HS-5 (cell line): ENCODE measurements at regions not wholly inside any gene's neighbourhood (a gene's known extent, or its start where the extent isn't known, plus 50 kb on each side); places are given as distances from the start of the nearest gene placed in this dataset.
"Not testable (repeated sequence)": the region's sequence is repeated elsewhere in the genome, so short reads cannot be mapped to it uniquely, and the experiment has no call there.

Source experiments
- DNase-seq: peaks from one replicate; pipeline ENCODE4 v3.0.0-alpha.2; 2012; ENCODE audit warnings: low read depth

DNA sequence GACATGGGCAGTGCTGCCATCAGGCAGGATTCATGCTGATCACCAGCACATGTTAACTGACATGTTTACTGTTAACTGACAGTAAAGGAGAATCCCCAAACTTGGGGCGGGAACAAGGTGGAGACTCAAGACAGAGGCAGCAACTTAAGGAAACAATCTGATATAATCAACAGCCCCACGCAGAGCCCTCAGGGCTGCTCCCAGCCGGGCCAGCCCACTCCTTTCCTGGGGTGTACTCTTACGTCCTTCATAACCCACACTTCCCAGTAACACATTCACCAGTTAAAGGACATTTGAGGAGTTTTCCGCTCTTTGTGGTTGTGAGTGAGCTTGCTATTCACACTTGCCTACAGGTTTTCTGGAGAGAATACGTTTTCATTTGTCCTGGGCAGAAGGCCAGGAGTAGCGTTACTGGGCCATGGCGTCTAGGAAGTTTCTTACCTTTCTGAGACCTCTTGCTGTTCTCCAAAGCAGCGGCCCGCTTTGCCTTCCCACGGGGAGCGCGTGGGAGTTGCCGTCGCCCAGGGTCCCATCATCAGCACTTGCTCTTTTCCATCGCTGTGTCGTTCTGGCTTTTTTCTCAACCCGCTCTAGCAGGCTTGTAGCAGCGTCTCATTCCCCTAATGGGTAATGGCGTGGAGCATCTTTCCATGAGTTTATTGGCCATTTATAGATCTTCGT, 56.4 kb downstream of the FOXF2 start:
- no peak for DNase-seq

DNA sequence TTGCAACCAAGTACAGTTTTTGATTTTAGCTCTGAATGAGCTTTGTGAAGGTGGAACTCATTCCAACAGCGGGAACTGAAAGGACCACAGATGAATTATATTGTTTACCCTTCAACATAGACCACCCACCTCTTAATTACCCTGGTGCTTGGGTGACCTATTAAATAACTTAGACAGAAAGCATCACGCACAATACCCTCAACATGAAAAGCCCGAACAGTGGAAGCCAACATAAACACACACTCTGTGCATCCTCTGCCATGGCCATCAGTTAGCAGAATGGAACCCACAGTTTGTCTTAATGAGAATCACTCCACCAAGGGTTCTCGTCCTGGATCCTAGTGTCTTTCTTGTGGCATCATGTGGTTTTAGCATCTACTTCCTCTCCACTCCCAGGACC, 60.5 kb downstream of the FOXF2 start:
- DNase-seq, result no peak

DNA sequence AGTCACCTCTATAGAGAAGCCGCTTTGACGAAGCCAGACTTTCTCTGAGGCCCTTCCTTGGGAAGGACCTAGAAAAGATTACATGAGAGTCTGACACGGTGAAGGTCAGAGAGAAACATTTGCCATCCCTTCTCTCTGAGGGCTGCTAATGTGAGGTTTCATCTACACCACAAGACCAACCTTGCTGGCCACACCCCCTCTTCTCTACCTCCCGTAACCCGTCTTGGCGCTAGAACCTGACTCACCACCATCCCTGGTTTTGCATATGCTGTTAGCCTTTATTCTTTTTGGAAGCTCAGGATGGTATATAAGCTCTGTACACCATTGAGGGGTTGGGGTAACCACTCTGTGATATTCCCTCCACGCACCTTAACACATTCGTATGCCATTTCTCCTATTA, 63.6 kb downstream of the FOXF2 start:
- no peak for DNase-seq

DNA sequence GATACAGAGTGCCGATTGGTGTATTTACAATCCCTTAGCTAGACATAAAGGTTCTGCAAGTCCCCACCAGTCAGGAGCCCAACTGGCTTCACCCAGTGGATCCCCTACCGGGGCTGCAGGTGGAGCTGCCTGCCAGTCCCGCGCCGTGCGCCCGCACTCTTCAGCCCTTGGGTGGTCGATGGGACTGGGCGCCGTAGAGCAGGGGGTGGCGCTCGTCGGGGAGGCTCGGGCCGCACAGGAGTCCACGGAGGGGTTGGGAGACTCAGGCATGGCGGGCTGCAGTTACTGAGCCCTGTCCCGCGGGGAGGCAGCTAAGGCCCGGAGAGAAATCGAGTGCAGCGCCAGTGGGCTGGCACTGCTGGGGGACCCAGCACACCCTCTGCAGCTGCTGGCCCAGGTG, 67.4 kb downstream of the FOXF2 start:
- not testable (repeated sequence) for DNase-seq

DNA sequence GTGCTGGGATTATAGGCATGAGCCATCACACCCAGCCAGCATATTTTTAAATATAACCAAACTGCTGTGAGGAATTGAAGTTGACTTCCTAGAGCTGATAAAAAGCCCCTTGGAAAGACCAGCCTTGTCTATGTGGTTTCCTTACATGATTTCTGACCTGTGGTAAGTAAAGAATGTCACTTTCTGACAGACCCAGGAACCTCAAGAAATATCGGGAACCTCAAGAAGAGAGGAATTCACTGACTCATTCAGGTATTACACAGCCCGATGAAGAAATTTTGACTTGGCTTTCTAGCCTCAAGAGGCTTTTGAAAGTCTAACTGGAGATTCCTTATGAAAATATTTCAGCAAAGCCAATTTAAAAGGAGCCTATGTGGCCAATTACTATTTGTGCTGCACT, 71.8 kb downstream of the FOXF2 start:
- peak; percentile 68 for DNase-seq

DNA sequence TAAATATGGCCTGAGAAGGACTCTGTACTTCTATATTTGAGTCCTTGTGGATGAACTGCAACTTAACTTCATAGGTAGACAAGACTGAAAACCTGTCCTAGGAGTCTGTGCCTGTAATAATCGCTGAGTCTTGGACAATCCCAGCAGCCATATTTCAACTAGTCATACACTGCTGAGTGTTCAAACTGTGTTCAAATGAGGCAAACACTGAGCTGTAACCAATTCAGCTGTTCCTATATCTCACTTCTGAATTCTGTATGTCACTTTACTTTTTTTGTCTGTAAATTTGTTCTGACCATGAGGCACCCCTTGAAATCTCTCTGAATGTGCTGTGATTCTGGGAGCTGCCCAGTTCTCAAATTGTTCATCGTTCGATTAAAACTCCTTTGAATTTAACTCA, 72.4 kb downstream of the FOXF2 start:
- no peak for DNase-seq

DNA sequence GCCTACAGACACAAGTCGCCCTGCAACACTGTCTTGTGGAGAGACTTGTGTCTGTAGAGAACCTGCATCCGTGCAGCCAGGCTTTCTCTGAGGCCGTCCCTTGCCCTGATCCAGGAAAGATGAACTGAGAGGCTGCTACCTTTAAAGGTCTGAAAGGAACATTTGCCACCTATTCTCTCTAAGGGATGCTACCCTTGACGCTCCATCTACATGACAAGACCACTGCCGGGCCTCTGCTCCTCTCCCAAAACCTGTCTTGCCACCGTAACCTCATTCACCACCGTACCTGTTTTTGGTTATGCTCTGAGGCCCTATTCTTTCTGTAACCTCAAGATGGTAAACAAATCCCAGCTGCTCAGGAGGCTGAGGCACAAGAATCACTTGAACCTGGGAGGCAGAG, 73.9 kb downstream of the FOXF2 start:
- no peak for DNase-seq

DNA sequence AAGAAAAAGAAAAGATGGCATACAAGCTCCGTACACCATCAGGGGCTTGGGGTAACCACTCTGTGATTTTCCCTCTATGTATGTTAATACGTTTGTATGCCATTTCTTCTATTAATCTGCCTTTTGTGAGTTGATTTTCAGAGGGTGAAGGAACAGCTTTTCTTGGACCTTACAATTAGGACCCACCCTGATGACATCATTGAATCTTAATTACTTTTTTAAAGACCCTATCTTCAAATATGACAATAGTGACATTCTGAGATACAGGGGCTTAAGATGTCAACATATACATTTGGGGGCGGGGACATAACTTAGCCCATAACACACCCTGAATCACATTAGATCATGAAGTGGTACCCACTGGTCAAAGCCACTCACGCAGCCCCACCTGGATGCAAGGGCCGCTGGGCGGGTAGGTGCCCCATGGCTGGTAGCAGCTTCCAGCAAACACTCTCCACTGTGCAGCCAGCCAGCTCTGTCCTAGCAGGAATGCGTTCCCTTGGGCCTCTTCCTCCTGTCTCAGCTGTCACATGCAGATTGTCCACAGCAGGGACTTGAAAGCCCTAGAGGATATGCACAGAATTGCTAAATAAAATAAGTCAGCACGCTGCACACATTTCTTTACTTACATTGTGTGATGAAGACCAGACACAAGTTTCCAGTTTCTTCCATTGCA, 74.5 kb downstream of the FOXF2 start:
- DNase-seq, result no peak

DNA sequence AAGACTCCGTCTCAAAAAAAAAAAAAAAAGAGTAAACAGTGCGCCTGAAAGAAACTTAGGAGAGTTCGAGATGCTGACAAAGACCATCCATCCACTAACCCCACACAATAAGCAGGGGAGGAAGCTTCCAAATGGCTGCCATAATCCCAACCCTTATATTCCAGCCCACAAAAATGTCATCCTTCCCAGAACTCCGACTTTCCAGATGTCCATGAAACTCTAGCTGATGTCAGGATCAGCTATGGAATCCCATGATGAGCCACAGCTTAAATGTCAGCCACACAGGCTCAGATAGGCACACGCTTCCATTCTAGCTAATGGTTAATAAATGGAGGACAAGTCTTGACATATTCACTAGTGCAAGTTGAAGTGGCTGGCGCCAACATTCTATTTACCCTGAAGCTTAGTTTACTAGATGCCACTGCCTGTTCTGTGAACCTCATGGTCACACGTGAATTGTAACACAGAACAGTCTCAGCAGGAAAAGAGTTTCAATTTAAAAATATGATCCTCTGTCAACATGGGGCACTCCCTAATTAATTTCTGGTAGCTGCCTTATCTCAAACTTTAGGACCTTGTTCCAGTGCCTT, 75.5 kb downstream of the FOXF2 start:
- DNase-seq, result no peak

DNA sequence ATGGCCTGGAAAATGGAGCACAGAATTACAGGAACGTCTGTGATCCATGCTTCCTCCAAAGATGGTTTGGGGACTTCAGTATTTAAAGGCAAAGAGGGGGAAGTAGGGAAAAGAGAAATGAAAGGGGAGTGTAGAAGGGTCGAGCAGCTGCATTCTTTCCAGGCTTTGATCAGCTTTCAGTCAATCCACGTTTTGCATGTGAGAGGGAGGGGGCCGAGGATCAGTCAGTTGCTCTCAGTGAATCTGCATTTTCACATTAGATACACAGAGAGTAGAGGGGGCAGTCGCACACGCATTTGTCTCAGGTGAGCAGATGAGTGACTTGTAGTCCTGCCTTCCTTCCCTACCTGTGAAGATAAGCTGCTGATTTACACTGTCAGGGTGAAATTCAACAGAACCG, 78.8 kb downstream of the FOXF2 start:
- DNase-seq, result no peak

DNA sequence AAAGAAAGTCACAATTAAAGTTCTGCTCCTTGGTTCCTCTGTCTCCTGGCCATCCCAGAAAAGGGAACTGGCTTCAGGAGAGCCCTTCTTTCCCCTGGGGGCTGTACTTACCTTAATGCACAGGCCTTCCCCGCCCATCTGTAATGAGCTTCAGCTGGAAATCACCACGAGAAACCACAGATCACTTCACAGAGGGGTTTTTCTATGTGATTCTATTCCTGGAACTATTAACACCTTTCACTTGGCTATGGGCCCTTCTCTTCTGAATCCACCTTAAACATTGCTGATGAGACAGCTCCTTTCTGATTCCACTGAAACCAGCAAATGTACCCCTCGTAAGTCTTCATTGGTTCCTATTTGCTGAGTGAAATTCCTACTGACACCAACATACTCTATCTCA, 80.7 kb downstream of the FOXF2 start:
- no peak for DNase-seq

DNA sequence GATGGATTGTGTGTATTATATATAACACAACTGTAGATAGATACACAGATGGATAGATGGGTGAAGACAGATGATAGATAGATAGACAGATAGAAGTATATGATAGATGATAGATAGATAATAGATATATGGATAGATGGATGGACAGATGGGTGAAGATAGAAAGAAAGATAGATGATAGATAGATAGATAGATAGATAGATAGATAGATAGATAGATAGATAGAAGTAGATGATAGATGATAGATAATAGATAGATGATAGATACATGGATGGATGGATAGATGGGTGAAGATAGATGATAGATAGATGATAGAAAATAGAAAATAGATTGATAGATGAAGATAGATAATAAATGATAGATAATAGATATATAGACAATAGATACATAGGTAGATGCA, 83.3 kb downstream of the FOXF2 start:
- DNase-seq, result no peak

DNA sequence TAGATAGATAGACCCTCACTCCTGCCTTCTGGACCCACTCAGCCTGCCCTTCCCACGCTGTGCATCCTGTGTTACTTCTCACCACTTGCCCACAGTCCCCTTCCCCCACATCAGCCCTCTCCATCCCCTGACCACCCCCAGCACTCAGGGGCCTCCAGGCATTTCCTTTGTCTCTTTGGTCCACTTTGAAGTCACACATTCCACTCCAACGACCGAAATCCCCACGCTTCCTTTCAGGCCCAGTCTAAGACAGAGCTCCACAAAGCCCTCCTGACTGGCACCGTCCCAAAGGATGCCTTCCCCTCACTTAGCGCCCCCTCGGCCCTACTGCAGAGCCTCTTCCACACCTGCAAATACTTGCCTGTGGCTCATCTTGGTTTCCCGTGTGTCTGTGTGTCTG, 83.8 kb downstream of the FOXF2 start:
- no peak for DNase-seq

DNA sequence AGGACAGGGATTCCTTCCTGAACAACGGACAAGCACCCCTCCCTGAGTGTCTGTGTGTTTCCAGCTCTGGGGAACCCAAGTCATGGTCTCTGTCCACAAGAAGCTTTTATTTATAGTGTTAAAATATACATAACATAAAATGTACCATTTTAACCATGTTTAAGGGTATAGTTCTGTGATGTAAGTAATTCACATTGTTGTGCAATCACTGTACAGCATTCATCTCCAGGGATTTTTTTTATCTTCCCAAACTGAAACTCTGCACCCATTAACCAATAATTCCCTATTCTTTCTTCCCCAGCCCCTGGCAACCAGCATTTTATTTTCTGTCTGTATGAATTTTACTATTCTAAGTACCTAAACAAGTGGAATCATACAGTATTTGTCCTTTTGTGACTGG, 84.2 kb downstream of the FOXF2 start:
- DNase-seq, result no peak

DNA sequence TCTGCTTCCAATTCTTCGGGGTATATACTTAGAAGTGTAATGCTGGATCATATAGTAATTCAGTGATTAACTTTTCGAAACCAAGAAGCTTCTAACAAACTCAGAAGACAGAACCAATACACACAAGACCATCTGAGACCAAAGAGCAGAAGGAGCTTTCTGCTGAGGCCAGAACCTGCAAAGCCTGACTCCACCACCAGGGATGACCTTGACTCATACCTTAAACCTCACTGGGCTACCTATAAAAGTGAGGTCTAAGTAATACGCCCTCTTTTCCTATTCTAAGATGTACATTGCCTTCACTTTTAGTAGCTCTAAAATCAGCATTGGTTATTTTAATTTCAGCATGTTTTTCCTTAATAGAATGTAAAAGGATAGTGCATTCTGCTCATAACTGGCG, 84.8 kb downstream of the FOXF2 start:
- DNase-seq, result no peak

DNA sequence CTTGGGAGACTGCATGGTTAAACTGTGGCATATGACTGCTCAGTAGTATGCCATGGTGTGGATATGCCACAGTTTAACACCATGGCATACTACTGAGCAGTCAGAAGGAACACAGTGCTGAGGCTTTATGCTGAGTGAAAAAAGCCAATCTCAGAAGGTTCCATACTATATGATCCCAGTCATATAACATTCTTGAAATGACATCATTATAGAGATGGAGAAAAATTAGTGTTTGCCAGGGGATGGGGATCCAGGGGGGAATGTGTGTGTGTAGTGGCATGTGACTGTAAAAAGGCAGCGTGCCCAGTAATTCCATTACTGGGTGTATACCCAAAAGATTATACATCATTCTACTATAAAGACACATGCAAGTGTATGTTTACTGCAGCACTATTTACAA, 85.8 kb downstream of the FOXF2 start:
- DNase-seq, result no peak

DNA sequence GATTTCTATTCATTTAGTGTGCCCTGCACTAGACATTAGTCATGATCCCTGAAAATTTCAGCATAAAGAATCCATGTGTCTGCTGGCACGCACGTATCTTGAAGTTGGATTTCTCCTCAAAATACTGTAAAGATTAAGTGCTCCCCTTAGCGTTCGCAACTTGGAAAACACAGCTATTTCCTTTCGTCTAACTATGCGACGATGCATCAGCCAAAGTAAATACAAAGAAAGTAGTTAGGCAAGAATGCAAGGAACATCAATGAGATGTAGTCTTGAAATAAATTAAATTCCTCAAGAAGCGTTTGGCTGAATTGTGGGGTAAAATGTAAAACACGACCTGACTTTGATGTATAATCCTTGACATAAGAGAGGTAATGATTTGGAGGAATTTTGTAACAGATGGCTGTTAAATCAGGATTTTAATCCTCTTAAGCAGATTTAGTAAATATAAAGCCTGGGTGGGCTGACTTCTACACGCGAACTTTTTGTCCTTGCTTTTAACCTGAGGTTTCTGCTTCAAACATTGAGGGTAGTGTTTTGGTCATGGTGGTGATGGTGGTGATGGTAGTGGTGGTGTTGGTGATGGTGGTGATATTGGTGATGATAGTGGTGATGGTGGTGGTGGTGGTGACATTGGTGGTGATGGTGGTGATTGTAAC, 88.2 kb downstream of the FOXF2 start:
- no peak for DNase-seq

DNA sequence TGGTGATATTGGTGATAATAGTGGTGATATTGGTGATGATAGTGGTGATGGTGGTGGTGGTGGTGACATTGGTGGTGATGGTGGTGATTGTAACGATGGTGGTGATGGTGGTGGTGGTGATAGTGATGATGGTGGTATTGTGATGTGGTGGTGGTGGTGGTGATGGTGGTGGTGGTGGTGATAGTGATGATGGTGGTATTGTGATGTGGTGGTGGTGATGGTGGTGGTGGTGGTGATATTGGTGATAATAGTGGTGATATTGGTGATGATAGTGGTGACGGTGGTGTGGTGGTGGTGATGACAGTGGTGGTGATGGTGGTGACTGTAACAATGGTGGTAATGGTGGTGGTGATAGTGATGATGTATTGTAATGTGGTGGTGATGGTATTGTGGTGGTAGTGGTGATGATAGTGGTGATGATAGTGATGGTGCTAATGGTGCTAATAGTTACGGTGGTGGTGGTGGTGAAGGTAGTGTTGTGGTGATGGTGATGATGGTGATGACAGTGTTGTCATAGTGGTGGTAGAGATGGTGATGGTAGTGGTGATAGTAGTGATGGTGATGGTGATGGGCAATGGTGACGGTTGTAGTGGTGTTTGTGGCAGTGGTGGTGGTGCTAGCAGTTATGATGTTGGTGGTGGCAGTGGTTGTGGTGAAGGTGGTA, 88.9 kb downstream of the FOXF2 start:
- DNase-seq, result not testable (repeated sequence)

DNA sequence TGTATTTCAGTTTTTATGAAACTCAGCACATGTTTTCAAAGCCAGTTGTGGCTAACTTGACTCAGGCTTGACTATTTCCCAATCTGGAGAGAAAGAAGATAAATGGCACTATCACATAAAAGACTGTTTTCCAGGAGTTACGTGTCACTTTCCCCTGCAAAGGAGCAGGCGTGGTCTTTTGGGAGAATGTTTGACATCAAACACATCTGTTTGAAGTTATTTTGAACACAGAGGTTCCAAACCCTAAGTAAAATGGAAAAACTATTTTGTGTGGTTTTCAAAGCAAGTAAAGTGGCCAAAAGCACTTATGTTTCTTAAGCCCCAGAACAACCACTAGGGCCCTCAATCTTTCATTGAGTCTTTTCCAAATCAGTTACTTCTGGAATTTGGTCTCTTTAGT, 89.7 kb downstream of the FOXF2 start:
- peak; percentile 72 for DNase-seq

DNA sequence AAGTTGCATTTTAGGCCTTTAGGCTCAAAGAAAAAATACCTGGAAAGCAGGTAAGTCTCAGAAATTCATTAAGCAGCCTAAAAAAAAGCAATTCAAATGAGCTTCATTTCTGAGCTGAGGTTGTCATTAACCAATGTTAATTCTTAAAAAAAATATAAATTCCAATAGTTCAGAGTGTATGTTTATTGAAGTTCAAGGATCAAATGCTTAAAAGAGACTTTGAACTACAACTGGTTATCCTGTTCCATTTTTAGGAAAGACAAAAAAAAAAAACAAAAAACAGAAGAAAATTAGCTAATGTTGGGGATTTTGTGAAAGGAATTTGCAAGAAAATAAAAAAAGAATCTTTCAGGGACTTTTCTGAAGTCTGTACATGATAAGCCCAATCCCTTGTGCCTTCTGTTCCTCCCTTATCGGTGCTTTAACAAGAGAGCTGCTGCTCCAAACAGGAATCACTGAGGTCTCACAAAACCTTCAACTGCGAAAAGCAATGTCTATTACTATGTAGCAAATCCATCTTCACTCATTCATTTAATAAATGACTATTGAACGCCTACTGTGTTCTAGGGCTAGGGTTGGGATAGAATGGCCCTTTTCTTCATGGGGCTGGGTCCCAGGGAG, 90.3 kb downstream of the FOXF2 start:
- DNase-seq, result no peak

DNA sequence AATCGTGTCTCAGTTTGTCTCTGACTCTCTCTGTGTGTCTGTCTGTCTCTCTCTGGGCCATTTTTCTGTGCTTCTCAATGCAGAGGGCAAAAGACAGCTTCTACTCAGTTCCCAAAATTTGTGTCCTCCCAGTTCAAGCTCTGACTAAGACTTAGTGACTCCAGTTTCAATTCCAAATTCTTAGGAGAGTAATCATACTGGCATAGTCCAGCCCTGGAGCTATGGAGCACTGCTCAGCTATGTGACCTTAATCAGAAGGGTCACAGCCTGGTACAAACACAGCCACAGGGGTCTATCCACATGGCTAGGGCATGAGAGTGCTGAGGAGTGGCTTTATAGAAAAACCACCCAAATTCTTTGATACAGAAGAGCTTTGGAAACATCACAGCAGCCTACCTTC, 91.9 kb downstream of the FOXF2 start:
- DNase-seq, result peak; percentile 95
